ENCODE measurements at regions not wholly inside any gene's neighbourhood (a gene's known extent, or its start where the extent isn't known, plus 50 kb on each side); places are given as distances from the start of the nearest gene placed in this dataset.

- no peak for TF ChIP-seq POLR2A (IDR thresholded peaks at IDR 0.05; ENCODE audit: low read length)
- no peak for TF ChIP-seq GATA1 (IDR thresholded peaks at IDR 0.05; ENCODE audit: low read depth, low read length)
These were observed 124.2 kb upstream of the PCGF5 start for GRCh38 chr10:91096274-91096673.

Measured in erythroblast (primary cell).